GM19468 (cell line): ENCODE measurements at regions not wholly inside any gene's neighbourhood (a gene's known extent, or its start where the extent isn't known, plus 50 kb on each side); places are given as distances from the start of the nearest gene placed in this dataset.

Experiments used
- ATAC-seq: cut with Tn5 transposase; IDR thresholded peaks from one replicate; pipeline ENCODE4 v1.9.1; 2021; ENCODE audit warnings: mild to moderate bottlenecking, moderate library complexity, moderate number of reproducible peaks; ENCODE audit not compliant: unreplicated experiment; ENCODE audit errors: extremely low read depth

GRCh38 chr12:13849456-13849855 is 131.9 kb downstream of the GRIN2B start:
- ATAC-seq, result no peak

GRCh38 chr12:13843841-13844240 is 137.6 kb downstream of the GRIN2B start:
- no peak for ATAC-seq

GRCh38 chr12:13841358-13841757 is 140.0 kb downstream of the GRIN2B start:
- ATAC-seq, result no peak

GRCh38 chr12:13839365-13840336 is 141.8 kb downstream of the GRIN2B start:
- no peak for ATAC-seq

GRCh38 chr12:13836099-13836498 is 145.3 kb downstream of the GRIN2B start:
- no peak for ATAC-seq

- no peak for ATAC-seq
Measured at GRCh38 chr12:13835652-13836051, 145.8 kb downstream of the GRIN2B start.

- no peak for ATAC-seq
Measured at GRCh38 chr12:13834241-13834640, 147.2 kb downstream of the GRIN2B start.

- no peak for ATAC-seq
Measured at GRCh38 chr12:13817131-13817530, 164.3 kb downstream of the GRIN2B start.

- no peak for ATAC-seq
Measured at GRCh38 chr12:13816394-13816793, 165.0 kb downstream of the GRIN2B start.

- ATAC-seq, result no peak
Measured at GRCh38 chr12:13812168-13812567, 169.2 kb downstream of the GRIN2B start.

- ATAC-seq, result no peak
Measured at GRCh38 chr12:13811061-13811460, 170.3 kb downstream of the GRIN2B start.

GRCh38 chr12:13805041-13805440 is 176.4 kb downstream of the GRIN2B start:
- ATAC-seq, result no peak

- no peak for ATAC-seq
Measured at GRCh38 chr12:13801543-13801942, 179.9 kb downstream of the GRIN2B start.

GRCh38 chr12:13799574-13799973 is 181.8 kb downstream of the GRIN2B start:
- ATAC-seq, result no peak

GRCh38 chr12:13798162-13798561 is 183.2 kb downstream of the GRIN2B start:
- ATAC-seq, result no peak

GRCh38 chr12:13794706-13795105 is 186.7 kb downstream of the GRIN2B start:
- ATAC-seq, result no peak

GRCh38 chr12:13790317-13790716 is 191.1 kb downstream of the GRIN2B start:
- ATAC-seq, result peak; percentile 26

GRCh38 chr12:13788626-13789025 is 192.8 kb downstream of the GRIN2B start:
- ATAC-seq, result no peak

GRCh38 chr12:13786646-13787045 is 194.8 kb downstream of the GRIN2B start:
- no peak for ATAC-seq

- ATAC-seq, result no peak
Measured at GRCh38 chr12:13784504-13784903, 196.9 kb downstream of the GRIN2B start.

- no peak for ATAC-seq
Measured at GRCh38 chr12:13780453-13780852, 200.9 kb downstream of the GRIN2B start.

GRCh38 chr12:13777374-13777773 is 204.0 kb downstream of the GRIN2B start:
- no peak for ATAC-seq
